Thyroid gland (tissue), 4 donors: ENCODE measurements at regions not wholly inside any gene's neighbourhood (a gene's known extent, or its start where the extent isn't known, plus 50 kb on each side); places are given as distances from the start of the nearest gene placed in this dataset.

Source experiments
- CTCF ChIP-seq, 6 experiments: fragments of 200-600 bp in 3 of 6; fragments of 450-650 bp in 3 of 6; sonication (generic) in 3 of 6; IDR thresholded peaks; one replicate each; pipeline ENCODE4 v1.5.1; 2016 to 2019; ENCODE audit warnings: antibody characterized with exemption in 6 of 6, mild to moderate bottlenecking in 2 of 6, inconsistent platforms in 1 of 6, moderate library complexity in 1 of 6
- POLR2A ChIP-seq, 2 donors: fragments of 450-650 bp; IDR thresholded peaks; one replicate each; pipeline ENCODE4 v1.6.1; 2017; ENCODE audit warnings: antibody characterized with exemption in 2 of 2, mild to moderate bottlenecking in 2 of 2, moderate library complexity in 1 of 2

GRCh38 chr12:67052981-67053380 is 216.2 kb upstream of the CAND1 start:
- TF ChIP-seq CTCF (IDR thresholded peaks at IDR 0.05) (no peak), POLR2A (IDR thresholded peaks at IDR 0.05) (no peak)
